A673 (cell line): ENCODE measurements at regions not wholly inside any gene's neighbourhood (a gene's known extent, or its start where the extent isn't known, plus 50 kb on each side); places are given as distances from the start of the nearest gene placed in this dataset.

Experiments used
- BruUV-seq: library from RNA; stranded (reverse); fragments of 400-500 nt; replicated peaks from 2 replicates; lab custom pipeline; 2021; lab: Mats Ljungman, UMichigan
- CTCF ChIA-PET: fragments of 300-600 bp; sonication (Branson Sonifier 250); formaldehyde crosslinking; loops from one replicate; lab custom pipeline; 2022; ENCODE audit warnings: antibody characterized with exemption; lab: Charles Lee
- POLR2A ChIA-PET: fragments of 300-600 bp; sonication (Branson Sonifier 250); formaldehyde crosslinking; loops from one replicate; lab custom pipeline; 2022; ENCODE audit warnings: antibody characterized with exemption; ENCODE audit not compliant: low non-redundant PET; lab: Charles Lee
- DNase-seq: peaks from one replicate; pipeline ENCODE4 v3.0.0-alpha.2; 2015; ENCODE audit warnings: low spot score
- H3K27ac ChIP-seq: fragments of 200-600 bp; sonication (generic); 2 replicates; pipeline ENCODE4 v1.5.1; 2016; ENCODE audit warnings: mixed run types, low read depth, mild to moderate bottlenecking, mixed read lengths, antibody characterized with exemption, low read length; ENCODE audit not compliant: poor library complexity, severe bottlenecking
- H3K27me3 ChIP-seq: fragments of 200-600 bp; sonication (generic); replicated peaks from 2 replicates; pipeline ENCODE4 v1.6.1; 2017; ENCODE audit warnings: mixed run types, low read depth, mild to moderate bottlenecking, mixed read lengths, antibody characterized with exemption, low read length; ENCODE audit not compliant: insufficient read depth, poor library complexity
- H3K36me3 ChIP-seq: fragments of 200-600 bp; sonication (generic); 2 replicates; pipeline ENCODE4 v1.6.1; 2016; ENCODE audit warnings: mixed run types, mild to moderate bottlenecking, mixed read lengths, antibody characterized with exemption, low read length; ENCODE audit not compliant: insufficient read depth, poor library complexity, severe bottlenecking
- H3K4me1 ChIP-seq: fragments of 200-600 bp; sonication (generic); 2 replicates; pipeline ENCODE4 v1.6.1; 2017; ENCODE audit warnings: mixed run types, mild to moderate bottlenecking, mixed read lengths, antibody characterized with exemption, low read length; ENCODE audit not compliant: insufficient read depth, poor library complexity, severe bottlenecking
- H3K4me3 ChIP-seq: fragments of 200-600 bp; sonication (generic); 2 replicates; pipeline ENCODE4 v1.5.1; 2016; ENCODE audit warnings: low read depth, mixed run types, mild to moderate bottlenecking, mixed read lengths, low read length; ENCODE audit not compliant: poor library complexity, severe bottlenecking
- H3K9me3 ChIP-seq: fragments of 200-600 bp; sonication (generic); 2 replicates; pipeline ENCODE4 v1.6.1; 2016; ENCODE audit warnings: mixed run types, low read depth, mild to moderate bottlenecking, mixed read lengths, antibody characterized with exemption, low read length; ENCODE audit not compliant: poor library complexity, severe bottlenecking
- EZH2 ChIP-seq: fragments of 200-600 bp; sonication (generic); IDR thresholded peaks from 2 replicates; pipeline ENCODE4 v1.6.1; 2017; ENCODE audit warnings: borderline replicate concordance, low read depth, mild to moderate bottlenecking, mixed read lengths, antibody characterized with exemption, low read length; ENCODE audit not compliant: poor library complexity, severe bottlenecking
- intact Hi-C: fragments of 100-400 bp; cut with micrococcal nuclease; formaldehyde crosslinking; loops from one replicate; pipeline ENCODE4 v1.10.0; 2022; ENCODE audit not compliant: unreplicated experiment
- TF ChIP-seq, protein P1 (sequence below): fragments of 300-800, 200-600 bp; sonication (generic); conservative IDR thresholded peaks from 2 replicates; pipeline ENCODE4 v1.5.1; 2017; ENCODE audit warnings: low read depth, mild to moderate bottlenecking, antibody characterized with exemption, low read length, moderate library complexity, mixed read lengths

DNA sequence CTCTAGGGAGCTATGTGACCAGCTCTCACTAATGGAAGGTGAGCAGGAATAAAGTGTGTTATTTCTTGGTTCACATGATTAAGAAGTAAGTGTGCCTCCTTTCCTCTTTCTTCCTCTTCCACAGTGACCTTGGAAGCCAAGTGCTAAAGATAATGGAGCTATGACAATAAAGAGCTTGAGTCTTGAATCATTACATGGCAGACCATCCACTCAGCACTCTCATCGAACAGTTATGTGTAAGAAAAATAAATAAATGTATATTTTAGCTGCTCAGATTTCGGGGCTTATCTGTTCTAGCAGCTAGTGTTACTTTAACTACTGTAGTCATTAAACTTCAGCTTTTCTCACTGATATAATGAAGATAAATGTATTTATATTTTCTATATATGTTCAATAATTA, 72.9 kb downstream of the HDGFL1 start:
- DNase-seq: no peak
- CTCF ChIA-PET: no interaction called here

GRCh38 chr6:22643780-22644179, 74.4 kb downstream of the HDGFL1 start:
- CTCF ChIA-PET: no interaction called here
- no peak overlapping the region for H3K4me3 ChIP-seq
- H3K27me3 ChIP-seq: no peaks in the 10 kb centered on the region
- POLR2A ChIA-PET: no interaction called here
- DNase-seq: no peak
- no peaks in the 10 kb centered on the region for H3K4me1 ChIP-seq
- no TSS peak for BruUV-seq
- H3K9me3 ChIP-seq: no peaks in the 10 kb centered on the region
- no peaks in the 10 kb centered on the region for H3K36me3 ChIP-seq
- intact Hi-C loops: no loop called here
- H3K27ac ChIP-seq: no peak overlapping the region
- TF ChIP-seq, protein P1, sequence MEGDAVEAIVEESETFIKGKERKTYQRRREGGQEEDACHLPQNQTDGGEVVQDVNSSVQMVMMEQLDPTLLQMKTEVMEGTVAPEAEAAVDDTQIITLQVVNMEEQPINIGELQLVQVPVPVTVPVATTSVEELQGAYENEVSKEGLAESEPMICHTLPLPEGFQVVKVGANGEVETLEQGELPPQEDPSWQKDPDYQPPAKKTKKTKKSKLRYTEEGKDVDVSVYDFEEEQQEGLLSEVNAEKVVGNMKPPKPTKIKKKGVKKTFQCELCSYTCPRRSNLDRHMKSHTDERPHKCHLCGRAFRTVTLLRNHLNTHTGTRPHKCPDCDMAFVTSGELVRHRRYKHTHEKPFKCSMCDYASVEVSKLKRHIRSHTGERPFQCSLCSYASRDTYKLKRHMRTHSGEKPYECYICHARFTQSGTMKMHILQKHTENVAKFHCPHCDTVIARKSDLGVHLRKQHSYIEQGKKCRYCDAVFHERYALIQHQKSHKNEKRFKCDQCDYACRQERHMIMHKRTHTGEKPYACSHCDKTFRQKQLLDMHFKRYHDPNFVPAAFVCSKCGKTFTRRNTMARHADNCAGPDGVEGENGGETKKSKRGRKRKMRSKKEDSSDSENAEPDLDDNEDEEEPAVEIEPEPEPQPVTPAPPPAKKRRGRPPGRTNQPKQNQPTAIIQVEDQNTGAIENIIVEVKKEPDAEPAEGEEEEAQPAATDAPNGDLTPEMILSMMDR: no peak
- no peak for TF ChIP-seq EZH2

More for the DNA sequence above, 72.9 kb downstream of the HDGFL1 start:
- H3K27ac ChIP-seq: no peak overlapping the region
- intact Hi-C loops: no loop called here
- H3K27me3 ChIP-seq: no peaks in the 10 kb centered on the region
- no peaks in the 10 kb centered on the region for H3K4me1 ChIP-seq
- no peaks in the 10 kb centered on the region for H3K36me3 ChIP-seq
- H3K4me3 ChIP-seq: no peak overlapping the region
- TF ChIP-seq, protein P1: no peak
- TF ChIP-seq EZH2: no peak
- no TSS peak for BruUV-seq
- H3K9me3 ChIP-seq: no peaks in the 10 kb centered on the region
- POLR2A ChIA-PET: no interaction called here

DNA sequence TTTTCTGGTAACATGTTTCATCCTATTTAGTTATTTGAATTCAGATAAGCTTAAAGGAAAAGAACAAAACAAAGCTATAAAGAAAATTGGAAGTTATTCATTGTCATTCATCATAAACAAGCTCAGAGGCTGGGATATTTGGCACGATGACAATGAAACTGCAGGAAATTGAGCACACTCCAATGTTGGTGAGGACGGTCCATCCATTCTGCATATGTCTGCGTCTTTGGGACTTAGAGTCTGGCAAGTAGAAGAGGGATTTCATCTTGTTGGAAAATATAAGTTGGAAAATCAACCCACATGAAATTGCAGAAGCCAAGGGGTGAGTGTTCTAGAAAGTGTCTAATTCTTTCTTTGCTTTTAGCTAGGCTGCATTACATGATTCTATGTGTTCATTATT, 78.4 kb downstream of the HDGFL1 start:
- no peaks in the 10 kb centered on the region for H3K36me3 ChIP-seq
- ChIA-PET CTCF (no interaction called here), POLR2A (no interaction called here)
- H3K9me3 ChIP-seq: no peaks in the 10 kb centered on the region
- DNase-seq: peak; percentile 12
- no peak overlapping the region for H3K4me3 ChIP-seq
- TF ChIP-seq EZH2: no peak
- TF ChIP-seq, protein P1: no peak
- H3K27me3 ChIP-seq: no peaks in the 10 kb centered on the region
- no peaks in the 10 kb centered on the region for H3K4me1 ChIP-seq
- intact Hi-C loops: no loop called here
- BruUV-seq: no TSS peak
- H3K27ac ChIP-seq: no peak overlapping the region
